Immature natural killer cell (primary cell): ENCODE measurements at regions not wholly inside any gene's neighbourhood (a gene's known extent, or its start where the extent isn't known, plus 50 kb on each side); places are given as distances from the start of the nearest gene placed in this dataset.
"Not testable (repeated sequence)": the region's sequence is repeated elsewhere in the genome, so short reads cannot be mapped to it uniquely, and the experiment has no call there.

Experiments used
- DNase-seq, 3 donors: peaks; one replicate each; pipeline ENCODE4 v3.0.0; 2022; ENCODE audit warnings: mixed read lengths in 1 of 3
- H3K27ac Mint-ChIP-seq, 6 donors: one replicate each; pipeline ENCODE4 v1.8.0; 2020; ENCODE audit warnings: mixed read lengths in 6 of 6, mild to moderate bottlenecking in 5 of 6, inconsistent platforms in 4 of 6, moderate library complexity in 3 of 6
- H3K27me3 Mint-ChIP-seq, 3 donors: one replicate each; pipeline ENCODE4 v1.8.0; 2020 to 2021; ENCODE audit warnings: low read depth in 3 of 3, mild to moderate bottlenecking in 3 of 3, mixed read lengths in 3 of 3, moderate library complexity in 3 of 3, inconsistent platforms in 1 of 3
- H3K36me3 Mint-ChIP-seq, 3 donors: one replicate each; pipeline ENCODE4 v1.8.0; 2020; ENCODE audit warnings: mixed read lengths in 3 of 3, inconsistent platforms in 2 of 3, mild to moderate bottlenecking in 2 of 3
- H3K4me1 Mint-ChIP-seq, 2 donors: one replicate each; pipeline ENCODE4 v1.8.0; 2020; ENCODE audit warnings: inconsistent platforms in 2 of 2, mild to moderate bottlenecking in 2 of 2, mixed read lengths in 2 of 2, moderate library complexity in 1 of 2
- H3K4me3 Mint-ChIP-seq, 5 donors: one replicate each; pipeline ENCODE4 v1.8.0; 2020; ENCODE audit warnings: mild to moderate bottlenecking in 5 of 5, mixed read lengths in 5 of 5, inconsistent platforms in 3 of 5, moderate library complexity in 3 of 5
- H3K9me3 Mint-ChIP-seq, 6 donors: one replicate each; pipeline ENCODE4 v1.8.0; 2020; ENCODE audit warnings: mild to moderate bottlenecking in 6 of 6, mixed read lengths in 6 of 6, inconsistent platforms in 4 of 6, moderate library complexity in 3 of 6

DNA sequence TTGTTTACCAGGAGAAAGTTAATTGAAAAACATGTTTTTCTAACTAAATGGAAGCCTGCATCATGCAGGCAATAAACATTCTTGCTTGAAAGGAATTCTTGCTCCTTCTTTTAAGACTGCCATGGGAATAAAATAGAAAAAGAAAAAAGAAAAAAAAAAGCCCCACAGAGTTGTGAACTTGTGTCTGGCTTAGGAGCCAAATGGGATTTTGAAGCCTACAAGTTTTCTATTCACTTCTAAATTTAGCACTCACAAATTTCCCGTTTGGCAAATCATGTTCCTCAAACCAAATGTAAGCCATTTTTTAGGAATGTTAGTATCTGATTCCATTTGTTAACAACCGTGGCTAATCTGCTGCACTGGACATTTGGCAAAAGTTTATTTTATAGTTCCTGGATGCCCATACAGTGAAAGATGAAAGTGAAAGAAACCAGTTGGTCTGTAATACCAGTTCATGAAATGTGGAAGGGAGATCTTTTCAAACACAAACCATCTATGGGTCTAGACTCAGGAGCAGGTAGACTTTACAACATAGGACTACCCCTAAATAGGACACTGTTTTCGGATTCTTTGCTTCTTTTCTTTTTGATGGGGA, 133.8 kb upstream of the GMNC start:
- Mint-ChIP-seq H3K27ac (no peak overlapping the region), H3K9me3 (peaks cover 0 to 10% (median 5%) of the 10 kb centered on the region in 6 donors), H3K4me3 (no peak overlapping the region), H3K27me3 (no peaks in the 10 kb centered on the region), H3K36me3 (no peaks in the 10 kb centered on the region), H3K4me1 (no peaks in the 10 kb centered on the region)
- DNase-seq = no peak

DNA sequence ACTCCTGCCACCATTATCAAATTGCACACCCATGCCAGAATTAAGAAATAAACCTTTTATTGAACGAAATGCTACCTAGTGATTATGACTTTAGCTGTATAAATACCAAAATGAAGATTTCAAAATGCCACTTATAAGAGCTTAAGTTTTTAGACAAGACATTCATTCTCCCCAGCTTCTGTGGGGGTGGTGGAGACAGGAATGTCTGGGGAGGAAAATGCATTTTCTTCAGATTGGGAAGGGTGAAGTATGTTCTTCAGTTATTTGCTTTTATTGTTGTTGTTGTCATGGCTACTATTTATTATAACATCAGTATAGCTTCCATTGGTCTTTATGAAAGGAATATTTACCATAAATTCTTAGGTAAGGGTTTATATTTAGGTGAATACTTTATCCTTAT, 132.7 kb upstream of the GMNC start:
- DNase-seq = no peak
- no peaks in the 10 kb centered on the region for H3K36me3 Mint-ChIP-seq
- peaks cover 0 to 13% (median 5%) of the 10 kb centered on the region in 6 donors for H3K9me3 Mint-ChIP-seq
- no peak overlapping the region for H3K4me3 Mint-ChIP-seq
- no peak overlapping the region for H3K27ac Mint-ChIP-seq
- no peaks in the 10 kb centered on the region for H3K27me3 Mint-ChIP-seq
- H3K4me1 Mint-ChIP-seq = no peaks in the 10 kb centered on the region

- Mint-ChIP-seq H3K4me3 (no peak overlapping the region), H3K9me3 (peaks cover 2 to 31% (median 13%) of the 10 kb centered on the region in 6 donors), H3K36me3 (peaks cover 0 to 2% (median 0%) of the 10 kb centered on the region in 3 donors), H3K27ac (no peak overlapping the region), H3K4me1 (no peaks in the 10 kb centered on the region), H3K27me3 (no peaks in the 10 kb centered on the region)
- DNase-seq = no peak
Observed at GRCh38 chr3:190990898-190991297, 128.4 kb upstream of the GMNC start.

DNA sequence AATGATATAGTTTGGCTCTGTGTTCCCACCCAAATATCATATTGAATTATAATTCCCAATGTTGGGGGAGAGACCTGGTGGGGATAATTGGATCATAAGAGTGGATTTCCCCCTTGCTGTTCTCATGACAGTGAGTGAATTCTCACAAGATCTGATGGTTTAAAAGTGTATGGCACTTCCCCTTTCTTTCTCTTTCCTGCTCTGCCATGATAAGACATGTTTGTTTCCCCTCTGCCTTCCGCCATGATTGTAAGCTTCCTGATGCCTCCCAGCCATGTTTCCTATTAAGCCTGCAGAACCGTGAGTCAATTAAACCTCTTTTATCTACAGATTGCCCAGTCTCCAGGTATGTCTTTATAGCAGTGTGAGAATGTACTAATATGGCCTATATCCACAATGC, 126.7 kb upstream of the GMNC start:
- peaks cover 0 to 2% (median 0%) of the 10 kb centered on the region in 3 donors for H3K36me3 Mint-ChIP-seq
- H3K27me3 Mint-ChIP-seq = peaks cover 0 to 3% (median 0%) of the 10 kb centered on the region in 3 donors

DNA sequence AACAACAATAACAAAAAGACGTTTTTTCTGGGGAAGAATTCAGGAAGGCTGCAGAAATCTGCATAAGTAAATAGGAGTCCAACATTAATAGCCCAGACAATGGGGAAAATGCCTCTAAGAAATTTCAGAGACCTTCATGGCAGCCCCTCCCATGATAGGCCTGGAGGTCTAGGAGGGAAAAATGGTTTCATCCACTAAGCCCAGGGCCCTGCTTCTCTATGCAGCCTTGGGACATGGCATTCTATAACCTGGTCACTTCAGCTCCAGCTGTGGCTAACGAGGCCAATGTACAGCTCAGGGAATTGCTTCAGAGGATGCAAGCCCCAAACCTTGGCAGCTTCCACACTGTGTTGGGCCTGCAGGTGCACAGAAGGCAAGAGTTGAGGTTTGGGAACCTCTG, 125.6 kb upstream of the GMNC start:
- DNase-seq = no peak
- Mint-ChIP-seq H3K36me3 (peaks cover 0 to 2% (median 0%) of the 10 kb centered on the region in 3 donors), H3K4me3 (no peak overlapping the region), H3K27ac (no peak overlapping the region), H3K27me3 (peaks cover 0 to 3% (median 0%) of the 10 kb centered on the region in 3 donors), H3K9me3 (peaks cover 0 to 31% (median 13%) of the 10 kb centered on the region in 6 donors), H3K4me1 (peaks cover 0 to 2% of the 10 kb centered on the region in 2 donors)

More for the DNA sequence above, 126.7 kb upstream of the GMNC start:
- Mint-ChIP-seq H3K4me1 (no peaks in the 10 kb centered on the region), H3K27ac (no peak overlapping the region), H3K9me3 (peaks cover 0 to 31% (median 13%) of the 10 kb centered on the region in 6 donors), H3K4me3 (no peak overlapping the region)
- no peak for DNase-seq

- peaks cover 0 to 25% (median 11%) of the 10 kb centered on the region in 6 donors for H3K9me3 Mint-ChIP-seq
Observed at GRCh38 chr3:190984502-190985244, 122.2 kb upstream of the GMNC start.

DNA sequence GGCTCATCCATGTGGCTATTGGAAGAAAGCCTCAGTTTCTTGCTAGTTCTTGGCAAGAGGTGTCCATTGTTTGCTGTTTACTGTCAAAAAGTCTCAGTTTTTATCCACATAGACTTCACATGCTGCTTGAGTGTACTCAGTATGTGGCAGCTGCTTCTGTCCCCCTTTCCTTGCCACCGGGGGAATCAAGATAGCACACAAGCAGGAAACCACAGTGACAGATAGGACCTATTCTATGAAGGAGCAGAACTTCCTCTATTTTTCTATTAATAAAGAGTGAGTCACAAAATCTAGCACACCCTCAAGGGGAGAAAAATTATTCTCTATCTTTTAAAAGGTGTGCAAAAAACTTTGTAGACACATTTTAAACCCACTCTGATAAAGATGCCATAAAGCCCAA, 121.4 kb upstream of the GMNC start:
- H3K27me3 Mint-ChIP-seq = peaks cover 0 to 3% (median 0%) of the 10 kb centered on the region in 3 donors
- H3K4me3 Mint-ChIP-seq = no peak overlapping the region
- no peak for DNase-seq
- H3K27ac Mint-ChIP-seq = no peak overlapping the region
- peaks cover 0 to 2% of the 10 kb centered on the region in 2 donors for H3K4me1 Mint-ChIP-seq
- H3K9me3 Mint-ChIP-seq = peaks cover 0 to 17% (median 7%) of the 10 kb centered on the region in 6 donors
- H3K36me3 Mint-ChIP-seq = peaks cover 0 to 2% (median 0%) of the 10 kb centered on the region in 3 donors

More at GRCh38 chr3:190984502-190985244, 122.2 kb upstream of the GMNC start:
- DNase-seq = no peak
- H3K4me3 Mint-ChIP-seq = no peak overlapping the region
- no peak overlapping the region for H3K27ac Mint-ChIP-seq
- H3K4me1 Mint-ChIP-seq = peaks cover 0 to 2% of the 10 kb centered on the region in 2 donors
- H3K36me3 Mint-ChIP-seq = peaks cover 0 to 2% (median 0%) of the 10 kb centered on the region in 3 donors
- peaks cover 0 to 3% (median 0%) of the 10 kb centered on the region in 3 donors for H3K27me3 Mint-ChIP-seq

- peaks cover 3 to 16% of the 10 kb centered on the region in 2 donors for H3K4me1 Mint-ChIP-seq
- no peak for DNase-seq
- H3K36me3 Mint-ChIP-seq = no peaks in the 10 kb centered on the region
- no peak overlapping the region for H3K4me3 Mint-ChIP-seq
- no peak overlapping the region for H3K27ac Mint-ChIP-seq
- H3K27me3 Mint-ChIP-seq = peaks cover 0 to 2% (median 0%) of the 10 kb centered on the region in 3 donors
- peaks cover 0 to 14% (median under 1%) of the 10 kb centered on the region in 6 donors for H3K9me3 Mint-ChIP-seq
Observed at GRCh38 chr3:190973771-190974170, 111.3 kb upstream of the GMNC start.

GRCh38 chr3:190972840-190973270, 110.4 kb upstream of the GMNC start:
- Mint-ChIP-seq H3K27me3 (peaks cover 0 to 2% (median 0%) of the 10 kb centered on the region in 3 donors), H3K4me3 (no peak overlapping the region), H3K4me1 (peaks cover 3 to 19% of the 10 kb centered on the region in 2 donors), H3K27ac (no peak overlapping the region), H3K36me3 (no peaks in the 10 kb centered on the region), H3K9me3 (peaks cover 0 to 14% (median under 1%) of the 10 kb centered on the region in 6 donors)
- DNase-seq = no peak

DNA sequence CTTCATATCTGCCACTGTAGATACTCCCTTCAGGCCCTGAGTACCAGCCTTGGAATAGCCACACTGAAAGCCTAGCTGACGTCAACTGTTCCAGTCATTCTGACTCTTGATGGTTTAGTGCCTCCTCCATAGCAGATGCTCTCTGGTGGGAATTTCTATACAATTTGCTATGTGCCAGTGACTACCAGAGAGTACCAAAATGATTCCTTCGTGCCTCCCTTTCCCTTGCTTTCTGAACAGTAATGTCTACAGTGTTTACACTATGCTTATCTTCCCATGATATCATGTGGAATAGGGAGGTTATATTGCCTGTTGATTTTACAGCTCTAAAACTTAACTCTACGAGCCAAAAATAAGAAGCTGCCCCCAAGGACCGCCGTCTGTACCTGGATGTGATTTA, 109.7 kb upstream of the GMNC start:
- DNase-seq = no peak
- Mint-ChIP-seq H3K9me3 (peaks cover 0 to 14% (median under 1%) of the 10 kb centered on the region in 6 donors), H3K36me3 (no peaks in the 10 kb centered on the region), H3K27ac (no peak overlapping the region), H3K27me3 (peaks cover 0 to 2% (median 0%) of the 10 kb centered on the region in 3 donors), H3K4me3 (no peak overlapping the region), H3K4me1 (peaks cover 3 to 19% of the 10 kb centered on the region in 2 donors)

DNA sequence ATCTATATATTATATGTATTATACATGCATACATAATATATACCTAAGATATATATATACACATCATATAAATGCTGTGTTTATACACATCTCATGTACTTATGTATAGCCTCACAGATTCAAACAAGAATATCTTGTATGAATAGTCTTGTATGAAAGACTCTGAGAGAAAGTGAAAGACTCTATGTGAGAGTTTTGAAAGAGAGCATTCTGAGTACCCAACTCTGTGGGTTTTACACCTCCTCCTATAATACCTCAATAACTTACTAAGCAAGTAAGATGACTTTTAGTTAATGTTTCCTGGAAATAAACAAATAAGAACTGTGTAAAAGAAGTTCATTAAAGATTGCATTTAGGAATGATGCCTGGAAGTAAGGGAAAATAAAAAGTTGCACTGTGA, 108.1 kb upstream of the GMNC start:
- Mint-ChIP-seq H3K27ac (no peak overlapping the region), H3K4me1 (peaks cover 3 to 15% of the 10 kb centered on the region in 2 donors), H3K36me3 (no peaks in the 10 kb centered on the region), H3K9me3 (peaks cover 0 to 18% (median 4%) of the 10 kb centered on the region in 6 donors), H3K27me3 (peaks cover 0 to 2% (median 0%) of the 10 kb centered on the region in 3 donors), H3K4me3 (no peak overlapping the region)
- DNase-seq = no peak

DNA sequence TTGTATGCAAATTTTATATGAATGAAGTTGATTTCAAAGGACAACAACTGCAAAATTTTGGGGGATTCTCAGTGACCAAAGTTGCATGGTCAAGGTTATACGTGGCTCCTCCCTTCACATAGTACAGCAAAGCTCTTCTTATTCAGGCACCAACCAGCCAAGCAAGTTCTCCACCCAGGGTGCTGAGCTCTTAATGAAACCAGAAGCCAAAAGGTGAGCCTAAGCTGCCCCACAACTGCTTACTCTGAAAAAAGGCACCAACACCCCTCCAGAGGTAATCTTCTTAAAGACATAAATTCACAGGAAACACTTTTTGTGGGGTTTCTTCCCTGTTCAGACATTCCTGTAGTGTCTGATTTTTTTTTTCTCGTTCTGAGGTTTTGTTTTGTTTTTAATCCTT, 106.1 kb upstream of the GMNC start:
- no peak for DNase-seq
- Mint-ChIP-seq H3K9me3 (peaks cover 0 to 14% (median 4%) of the 10 kb centered on the region in 6 donors), H3K4me3 (no peak overlapping the region), H3K27ac (no peak overlapping the region), H3K4me1 (peaks cover 3 to 12% of the 10 kb centered on the region in 2 donors), H3K27me3 (peaks cover 0 to 2% (median 0%) of the 10 kb centered on the region in 3 donors), H3K36me3 (no peaks in the 10 kb centered on the region)

DNA sequence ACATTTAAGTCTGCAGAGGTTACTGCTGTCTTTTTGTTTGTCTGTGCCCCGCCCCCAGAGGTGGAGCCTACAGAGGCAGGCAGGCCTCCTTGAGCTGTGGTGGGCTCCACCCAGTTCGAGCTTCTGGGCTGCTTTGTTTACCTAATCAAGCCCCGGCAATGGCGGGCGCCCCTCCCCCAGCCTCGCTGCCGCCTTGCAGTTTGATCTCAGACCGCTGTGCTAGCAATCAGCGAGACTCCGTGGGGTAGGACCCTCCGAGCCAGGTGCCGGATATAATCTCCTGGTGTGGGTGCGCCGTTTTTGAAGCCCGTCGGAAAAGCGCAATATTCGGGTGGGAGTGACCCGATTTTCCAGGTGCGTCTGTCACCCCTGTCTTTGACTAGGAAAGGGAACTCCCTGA, 102.4 kb upstream of the GMNC start:
- not testable (repeated sequence) for H3K4me1 Mint-ChIP-seq, H3K9me3 Mint-ChIP-seq, H3K36me3 Mint-ChIP-seq, H3K27me3 Mint-ChIP-seq, H3K27ac Mint-ChIP-seq
- H3K4me3 Mint-ChIP-seq = peak overlapping the region in 4 of 5 donors; percentile 35 to 75 (median 59)
- peak in 2 of 3 donors; percentile 9 for DNase-seq

DNA sequence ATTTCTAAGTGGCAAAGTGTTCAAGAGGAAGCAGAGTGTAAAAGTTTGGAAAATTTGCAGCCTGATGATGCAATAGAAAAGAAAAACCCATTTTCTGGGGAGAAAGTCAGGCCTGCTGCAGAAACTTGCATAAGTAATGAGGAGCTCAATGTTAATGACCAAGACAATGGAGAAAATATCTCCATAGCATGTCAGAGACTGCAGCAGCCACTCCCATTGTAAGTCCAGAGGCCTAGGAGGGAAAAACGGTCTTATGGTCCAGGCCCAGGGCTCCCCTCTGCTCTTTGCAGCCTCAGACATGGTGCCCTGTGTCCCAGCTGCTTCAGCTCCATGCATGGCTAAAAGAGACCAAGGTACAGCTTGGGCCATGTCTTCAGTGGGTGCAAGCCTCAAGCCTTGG, 96.6 kb upstream of the GMNC start:
- H3K4me1 Mint-ChIP-seq = no peaks in the 10 kb centered on the region

More for the DNA sequence above, 96.6 kb upstream of the GMNC start:
- no peak for DNase-seq
- Mint-ChIP-seq H3K9me3 (peaks cover 0 to 8% (median 6%) of the 10 kb centered on the region in 6 donors), H3K4me3 (no peak overlapping the region), H3K36me3 (no peaks in the 10 kb centered on the region), H3K27me3 (peaks cover 0 to 2% (median 0%) of the 10 kb centered on the region in 3 donors), H3K27ac (no peak overlapping the region)
